GM12878 (cell line): ENCODE measurements at regions not wholly inside any gene's neighbourhood (a gene's known extent, or its start where the extent isn't known, plus 50 kb on each side); places are given as distances from the start of the nearest gene placed in this dataset.

Experiments used
- BCL3 ChIP-seq: IDR thresholded peaks from 2 replicates; pipeline ENCODE4 v1.6.1; 2011; ENCODE audit warnings: borderline replicate concordance, low read depth, mild to moderate bottlenecking, moderate library complexity, low read length; ENCODE audit not compliant: insufficient read depth, poor library complexity, severe bottlenecking
- CTCF ChIP-seq, 3 experiments: IDR thresholded peaks in 2 of 3; conservative IDR thresholded peaks in 1 of 3; 2 replicates each; pipeline ENCODE4 v1.5.1; 2011; ENCODE audit warnings: low read depth in 3 of 3, low read length in 3 of 3, mild to moderate bottlenecking in 3 of 3, control low read depth in 2 of 3, moderate library complexity in 2 of 3, inconsistent platforms in 1 of 3, mixed read lengths in 1 of 3; ENCODE audit not compliant: control insufficient read depth in 2 of 3, insufficient read depth in 1 of 3; ENCODE audit errors: extremely low read depth in 1 of 3
- EP300 ChIP-seq, 2 experiments: fragments of 150-350 bp in 1 of 2; IDR thresholded peaks; 2 replicates each; pipeline ENCODE4 v1.6.1; 2011 to 2012; ENCODE audit warnings: low read depth in 2 of 2, low read length in 2 of 2, borderline replicate concordance in 1 of 2, improper control_type of control experiment in 1 of 2, inconsistent platforms in 1 of 2; ENCODE audit not compliant: control insufficient read depth in 1 of 2
- MAX ChIP-seq: IDR thresholded peaks from 2 replicates; pipeline ENCODE4 v1.6.1; 2012; ENCODE audit warnings: low read depth, low read length, improper control_type of control experiment
- NKRF ChIP-seq: fragments of 450-650 bp; conservative IDR thresholded peaks from 2 replicates; pipeline ENCODE4 v1.6.1; 2017; ENCODE audit warnings: mild to moderate bottlenecking, moderate library complexity
- NR2C2 ChIP-seq: IDR thresholded peaks from 2 replicates; pipeline ENCODE4 v1.6.1; 2011; ENCODE audit warnings: borderline replicate concordance, low read depth; ENCODE audit not compliant: control insufficient read depth, insufficient read length
- POLR2A ChIP-seq: IDR thresholded peaks from 2 replicates; pipeline ENCODE4 v1.6.1; 2011; ENCODE audit warnings: low read depth, mild to moderate bottlenecking, low read length
- RCOR1 ChIP-seq: conservative IDR thresholded peaks from 2 replicates; pipeline ENCODE4 v1.6.1; 2012; ENCODE audit warnings: low read depth, low read length, improper control_type of control experiment
- SREBF1 ChIP-seq: IDR thresholded peaks from 2 replicates; pipeline ENCODE4 v1.6.1; 2012; ENCODE audit warnings: mild to moderate bottlenecking, low read length
- SRF ChIP-seq, 2 experiments: IDR thresholded peaks; 2 replicates each; pipeline ENCODE4 v1.6.1; 2011; ENCODE audit warnings: low read depth in 2 of 2, low read length in 2 of 2, mild to moderate bottlenecking in 1 of 2, moderate library complexity in 1 of 2
- SUZ12 ChIP-seq: fragments of 200-600 bp; sonication (generic); IDR thresholded peaks from one replicate; pipeline ENCODE4 v1.6.1; 2018; ENCODE audit warnings: antibody characterized with exemption, mild to moderate bottlenecking; ENCODE audit not compliant: unreplicated experiment
- USF2 ChIP-seq: IDR thresholded peaks from 2 replicates; pipeline ENCODE4 v1.6.1; 2011; ENCODE audit warnings: low read depth, low read length, improper control_type of control experiment, borderline replicate concordance

- TF ChIP-seq USF2 (no peak), SUZ12 (no peak), SREBF1 (no peak), CTCF (IDR thresholded peaks at IDR 0.05 in 2 of 3, conservative IDR thresholded peaks at IDR 0.05 in 1 of 3; ENCODE audit: control insufficient read depth in 2 of 3, extremely low read depth in 1 of 3, insufficient read depth in 1 of 3, low read depth in 3 of 3, low read length in 3 of 3) (no peak), EP300 (IDR thresholded peaks at IDR 0.05; ENCODE audit: borderline replicate concordance in 1 of 2, control insufficient read depth in 1 of 2, low read depth in 2 of 2, low read length in 2 of 2) (no peak), SRF (IDR thresholded peaks at IDR 0.05; ENCODE audit: low read depth in 2 of 2, low read length in 2 of 2) (no peak), NKRF (no peak), BCL3 (no peak), POLR2A (no peak), RCOR1 (no peak), MAX (no peak), NR2C2 (no peak)
Observed at GRCh38 chr5:124238350-124238749, 508.1 kb downstream of the ZNF608 start.
